HG03103 (cell line): ENCODE measurements at regions not wholly inside any gene's neighbourhood (a gene's known extent, or its start where the extent isn't known, plus 50 kb on each side); places are given as distances from the start of the nearest gene placed in this dataset.
A peak's percentile ranks its signal among the peaks of the same experiment; 100 is the strongest.
"Not testable (repeated sequence)": the region's sequence is repeated elsewhere in the genome, so short reads cannot be mapped to it uniquely, and the experiment has no call there.

Experiments used
- ATAC-seq: cut with Tn5 transposase; IDR thresholded peaks from one replicate; pipeline ENCODE4 v1.9.1; 2021; ENCODE audit warnings: low read depth; ENCODE audit not compliant: unreplicated experiment

DNA sequence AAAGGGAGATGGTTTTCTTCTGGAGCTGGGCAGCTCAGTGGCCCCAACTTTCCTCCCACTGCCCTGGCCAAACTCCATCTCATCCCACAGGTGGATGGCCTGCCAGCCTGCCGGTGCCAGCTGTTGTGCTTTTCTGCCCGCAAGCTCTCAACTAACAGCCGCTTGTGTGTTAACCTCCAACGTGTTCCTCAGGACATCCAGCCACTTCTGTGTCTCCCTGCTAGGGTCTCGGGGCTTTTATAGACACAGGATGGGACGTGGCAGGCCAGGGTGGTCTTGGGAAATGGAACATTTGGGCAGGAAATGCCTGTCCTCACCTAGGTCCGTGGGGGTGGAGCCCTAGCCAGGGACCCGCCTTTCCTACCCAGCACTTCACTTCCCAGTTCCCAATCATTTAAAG is 171.1 kb upstream of the RGS17 start:
- ATAC-seq = no peak

DNA sequence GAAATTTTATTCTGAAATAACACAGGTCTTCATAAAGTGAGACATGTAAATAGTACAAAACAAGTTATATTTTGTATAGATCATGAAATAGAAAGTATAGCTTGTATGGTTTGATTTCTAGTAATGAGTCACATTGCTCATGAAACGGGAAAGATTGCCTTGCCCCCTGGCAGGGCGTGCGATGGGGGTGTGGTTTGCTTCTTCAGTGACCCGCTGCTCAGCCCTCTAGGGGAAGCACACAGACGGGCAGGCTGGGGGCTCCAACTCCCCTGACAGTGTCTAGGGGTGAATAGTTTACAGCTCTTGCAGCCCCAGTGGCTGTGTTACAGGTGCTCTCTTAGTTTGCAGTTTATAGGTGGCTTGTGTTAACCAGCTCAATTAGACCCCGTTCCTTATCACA is 170.5 kb upstream of the RGS17 start:
- ATAC-seq = no peak

DNA sequence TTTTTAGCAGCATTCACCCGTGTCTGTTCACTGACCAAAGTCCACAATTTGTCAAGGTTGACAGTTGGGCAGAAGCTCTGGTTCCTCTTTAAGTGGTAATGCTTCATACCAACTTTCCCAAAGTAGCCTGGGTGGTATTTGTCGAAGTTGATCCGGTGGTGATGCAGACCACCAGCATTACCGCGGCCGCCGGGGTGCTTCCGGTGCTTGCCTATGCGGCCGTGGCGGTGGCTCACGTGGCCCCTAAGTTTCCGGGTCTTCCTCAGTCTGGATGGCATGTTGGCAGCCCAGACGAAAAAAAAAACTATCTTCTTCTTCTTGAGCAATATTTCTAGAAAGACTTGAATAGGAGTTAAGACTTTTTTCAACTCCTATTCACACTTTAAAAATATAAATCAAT is 151.4 kb upstream of the RGS17 start:
- ATAC-seq = not testable (repeated sequence)

DNA sequence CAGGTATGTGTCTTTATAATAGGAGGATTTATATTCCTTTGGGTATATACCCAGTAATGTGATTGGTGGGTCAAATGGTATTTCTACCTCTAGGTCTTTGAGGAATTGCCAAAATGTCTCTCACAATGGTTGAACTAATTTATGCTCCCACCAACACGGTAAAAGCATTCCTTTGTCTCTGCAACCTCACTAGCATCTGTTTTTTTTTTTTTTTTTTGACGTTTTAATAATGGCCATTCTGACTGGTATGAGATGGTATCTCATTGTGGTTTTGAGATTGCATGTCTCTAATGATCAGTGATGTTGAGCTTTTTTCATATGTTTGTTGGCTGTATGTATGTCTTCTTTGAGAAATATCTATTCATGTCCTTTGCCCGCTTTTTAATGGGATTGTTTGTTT is 144.9 kb upstream of the RGS17 start:
- no peak for ATAC-seq

DNA sequence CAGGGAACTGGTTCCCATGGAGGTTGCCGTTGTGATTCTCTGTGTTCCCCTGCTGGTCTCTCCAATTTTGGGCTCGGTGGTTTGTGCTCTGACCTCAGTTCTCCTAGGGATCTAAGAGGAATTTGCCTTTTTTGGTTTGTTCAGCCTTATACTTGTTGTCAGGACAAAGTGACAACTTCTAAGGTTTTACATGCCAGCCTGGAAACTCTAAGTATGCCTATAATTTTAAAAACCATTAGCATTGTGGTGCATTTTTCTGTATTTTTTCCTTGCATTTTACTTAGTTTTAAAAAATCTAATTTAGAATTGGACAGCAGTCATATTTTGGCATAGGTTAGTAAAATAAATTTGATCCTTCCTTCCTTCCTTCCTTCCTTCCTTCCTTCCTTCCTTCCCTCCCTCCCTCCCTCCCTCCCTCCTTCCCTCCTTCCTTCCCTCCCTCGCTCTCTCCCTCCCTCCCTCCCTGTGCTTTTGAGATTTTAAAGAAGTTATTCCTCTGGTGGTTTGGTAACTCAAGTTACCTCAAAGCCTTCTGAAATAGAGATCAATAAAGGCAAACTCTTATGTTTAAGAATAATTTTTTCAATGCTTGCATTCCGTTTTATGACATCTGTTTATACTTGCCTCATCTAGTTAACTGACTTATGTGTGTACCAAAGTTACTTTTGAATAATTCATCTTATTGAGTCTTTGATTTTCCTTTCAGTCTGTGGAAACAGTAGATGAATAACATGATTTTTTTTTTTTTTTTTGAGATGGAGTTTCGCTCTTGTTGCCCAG is 141.3 kb upstream of the RGS17 start:
- no peak for ATAC-seq

DNA sequence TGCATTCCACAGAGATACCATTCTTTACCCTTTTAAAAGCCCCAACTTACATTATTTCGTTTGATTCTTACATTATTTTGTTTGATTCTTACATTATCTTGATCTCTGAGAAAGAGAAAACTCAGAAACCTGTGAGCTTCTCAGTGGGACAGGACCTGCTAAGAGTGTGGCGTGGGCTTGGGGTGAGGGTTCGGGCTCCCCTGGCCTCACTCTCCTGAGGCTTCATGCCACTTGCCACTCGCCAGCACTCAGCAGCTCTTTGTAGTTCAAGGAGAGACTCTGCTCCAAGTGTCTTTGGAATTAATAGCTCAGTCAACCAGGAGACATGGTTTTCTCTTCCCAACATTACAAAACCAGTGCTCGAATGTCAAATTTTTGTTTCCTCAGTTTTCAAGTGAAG is 132.4 kb upstream of the RGS17 start:
- ATAC-seq = no peak

DNA sequence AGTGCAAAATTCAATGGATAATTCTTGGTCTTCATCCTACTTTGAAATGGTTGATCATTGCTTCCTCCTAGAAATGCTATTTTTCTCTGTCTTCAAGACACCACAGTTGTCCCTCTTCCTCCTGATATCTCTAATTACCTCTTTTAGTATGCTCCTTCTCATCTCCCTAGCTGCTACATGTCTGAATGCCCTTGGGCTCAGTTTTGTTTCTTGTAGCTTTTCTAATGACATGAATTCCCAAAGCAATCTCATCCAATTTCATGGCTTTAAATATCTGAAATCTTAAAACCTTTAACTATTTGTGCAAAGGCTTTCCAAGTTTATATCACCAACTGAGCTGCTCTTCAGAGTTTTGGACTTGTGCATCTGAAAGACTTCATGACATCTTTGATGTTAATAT is 120.2 kb upstream of the RGS17 start:
- no peak for ATAC-seq

DNA sequence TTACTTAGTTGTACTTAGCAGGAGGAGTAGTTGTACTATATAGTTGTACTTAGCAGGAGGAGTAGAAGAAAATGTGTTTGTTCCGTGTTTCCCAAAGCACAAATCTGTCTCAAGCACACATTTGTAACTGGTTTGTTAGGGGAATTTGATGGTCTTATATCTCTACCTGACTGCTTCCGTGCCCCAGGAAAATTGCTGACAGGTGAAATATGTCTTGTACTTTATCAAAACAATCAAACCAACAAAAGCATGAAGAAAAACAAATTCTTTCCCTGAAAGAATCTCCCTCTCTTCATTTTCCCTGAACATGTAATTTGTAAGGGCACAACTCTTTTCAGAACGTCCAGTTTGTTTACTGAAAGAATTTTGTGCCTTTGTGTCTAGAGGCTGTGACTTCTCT is 106.6 kb upstream of the RGS17 start:
- ATAC-seq = no peak

DNA sequence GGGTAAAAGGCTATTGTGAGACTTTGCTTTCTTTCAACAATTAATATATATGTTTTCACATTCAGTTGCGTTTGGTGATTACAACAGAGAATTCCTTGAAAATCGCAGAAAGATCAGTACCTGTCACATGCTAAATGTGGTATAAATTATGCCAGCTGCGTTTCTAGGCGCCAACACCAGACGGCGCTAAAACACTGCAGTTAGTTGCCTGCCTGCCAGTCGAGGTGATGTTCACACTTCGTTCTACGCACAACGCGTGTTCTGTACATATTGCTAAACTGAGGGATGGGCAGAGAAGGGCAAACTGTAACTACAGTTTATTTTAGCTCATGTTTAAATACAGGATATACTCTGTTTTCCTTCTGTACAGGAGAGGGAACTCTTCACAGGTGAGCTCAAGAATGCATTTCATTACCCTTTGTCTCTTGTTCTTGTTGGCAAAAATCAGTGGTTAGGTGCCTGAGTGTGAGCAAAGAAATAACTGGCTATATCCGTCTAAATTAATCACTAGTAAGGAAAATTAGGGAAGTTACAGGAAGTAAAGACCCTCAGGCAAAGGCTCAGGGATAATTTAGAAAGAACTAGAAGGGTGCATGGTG is 100.1 kb upstream of the RGS17 start:
- peak; percentile 59 for ATAC-seq

DNA sequence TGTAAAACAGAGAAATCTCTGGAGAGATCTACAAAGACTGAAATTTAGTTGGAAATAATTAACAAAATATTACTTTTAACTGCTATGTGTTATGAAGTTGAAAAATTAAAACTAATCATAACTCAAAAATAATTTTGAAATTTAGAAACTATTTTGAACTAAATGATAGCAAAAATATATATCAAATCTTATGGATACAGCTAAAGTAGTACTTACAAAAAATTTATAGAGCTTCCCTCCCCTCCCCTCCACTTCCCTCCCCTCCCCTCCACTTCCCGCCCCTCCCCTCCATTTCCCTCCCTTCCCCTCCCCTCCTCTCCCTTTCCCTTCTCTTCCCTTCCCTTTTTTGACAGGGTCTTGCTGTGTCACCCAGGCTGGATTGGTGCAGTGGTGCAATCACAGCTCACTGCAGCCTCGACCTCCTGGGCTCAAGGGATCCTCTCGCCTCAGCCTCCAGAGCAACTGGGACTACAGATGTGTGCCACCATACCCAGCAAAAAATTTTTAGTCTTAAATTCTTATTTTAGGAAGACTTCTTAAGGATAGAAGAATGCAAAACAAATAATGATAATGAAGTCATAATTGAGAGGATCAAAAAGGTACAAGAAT is 87.2 kb upstream of the RGS17 start:
- ATAC-seq = no peak

DNA sequence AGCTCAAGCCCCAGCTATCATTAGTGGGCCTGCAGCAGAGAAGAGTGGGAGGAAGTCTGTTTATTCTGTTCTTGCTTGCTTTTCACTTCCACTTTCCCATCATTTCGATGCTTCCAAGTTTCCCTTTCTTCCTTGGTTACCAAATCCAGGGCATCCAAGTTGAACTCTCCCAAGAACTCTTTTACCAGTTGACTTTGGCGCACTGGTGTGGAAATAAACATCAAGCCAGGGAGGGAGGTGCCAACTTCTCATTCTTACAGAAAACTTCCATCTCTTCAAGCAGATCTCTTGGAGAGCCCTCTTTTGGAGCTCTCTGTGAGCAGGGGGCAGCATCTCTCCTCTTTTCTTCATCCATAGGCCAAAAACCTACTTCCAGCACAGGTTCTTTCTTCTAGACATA is 85.7 kb upstream of the RGS17 start:
- no peak for ATAC-seq

DNA sequence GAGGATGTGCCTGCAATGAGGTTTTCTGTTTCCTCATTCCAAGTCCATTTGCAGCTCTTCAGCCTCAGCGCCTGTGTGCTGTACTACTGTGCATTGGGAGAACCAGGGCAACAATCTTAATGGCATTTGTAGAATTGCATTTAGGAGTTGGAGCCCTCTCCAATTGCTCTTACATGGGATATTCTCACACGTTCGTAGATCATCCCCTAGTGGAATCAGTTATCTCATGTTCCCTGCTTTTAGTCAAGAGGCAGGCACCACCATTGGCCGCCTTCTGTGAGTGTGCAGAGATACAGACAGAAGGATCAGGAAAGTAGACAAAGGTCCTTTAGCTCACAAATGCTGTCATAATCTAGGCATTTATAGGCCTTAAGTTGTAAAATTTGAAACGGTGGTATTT is 84.2 kb upstream of the RGS17 start:
- ATAC-seq = no peak

DNA sequence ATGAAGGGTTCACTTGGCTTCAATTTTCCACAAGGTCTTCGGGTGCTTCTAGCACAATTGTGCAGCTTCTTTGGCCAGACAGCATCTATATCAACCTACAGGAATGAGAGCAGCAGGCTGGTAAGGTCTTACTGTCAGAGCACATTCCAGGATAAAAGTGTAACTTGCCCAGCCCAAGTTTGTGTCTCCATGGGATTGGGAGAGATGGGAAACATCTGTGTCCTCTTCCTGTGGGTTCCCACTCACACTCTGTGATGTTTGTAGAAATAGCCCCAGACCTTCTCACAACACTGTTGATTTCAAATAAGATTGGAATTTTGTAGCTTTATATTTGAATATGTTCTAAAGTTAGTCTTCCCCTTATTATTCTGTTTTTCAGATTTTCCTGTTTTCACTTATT is 83.4 kb upstream of the RGS17 start:
- ATAC-seq = no peak

DNA sequence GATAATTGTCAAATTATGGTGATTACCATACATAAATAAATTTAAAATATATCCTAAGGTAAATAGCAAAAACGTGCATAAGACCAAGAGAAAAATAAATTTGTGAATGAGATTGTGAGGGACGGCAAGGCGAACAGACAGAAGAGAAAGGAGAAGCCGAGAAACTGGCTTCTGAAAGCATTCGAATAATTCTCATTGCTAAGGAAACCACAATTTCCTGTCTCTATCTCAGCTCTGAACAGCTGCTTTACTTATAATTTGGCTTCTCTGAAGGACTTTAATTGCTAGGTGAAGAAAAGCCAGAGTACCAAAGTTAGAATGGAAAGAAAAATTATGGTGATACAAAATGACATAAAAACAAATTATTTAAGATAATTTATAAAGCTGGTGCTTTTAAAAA is 79.0 kb upstream of the RGS17 start:
- peak; percentile 85 for ATAC-seq

DNA sequence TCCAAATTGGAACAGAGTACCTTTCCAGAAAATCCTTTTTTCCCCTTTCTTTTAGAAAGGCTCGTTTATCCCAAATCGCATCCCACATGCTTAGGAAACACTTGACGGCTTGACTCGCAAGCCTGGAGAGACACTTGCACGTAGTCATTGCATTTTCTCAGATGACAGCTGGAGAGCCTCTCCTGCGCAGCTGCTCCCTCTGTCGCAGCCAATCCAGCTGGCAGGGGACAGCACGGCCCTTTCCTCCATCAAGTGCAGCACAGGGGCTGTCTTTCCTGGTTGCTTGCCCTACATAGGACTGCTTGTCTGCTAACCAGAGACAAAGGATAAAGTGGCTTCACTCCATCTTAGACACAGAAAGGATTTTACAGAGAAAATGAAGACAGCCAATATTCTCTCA is 77.6 kb upstream of the RGS17 start:
- no peak for ATAC-seq

DNA sequence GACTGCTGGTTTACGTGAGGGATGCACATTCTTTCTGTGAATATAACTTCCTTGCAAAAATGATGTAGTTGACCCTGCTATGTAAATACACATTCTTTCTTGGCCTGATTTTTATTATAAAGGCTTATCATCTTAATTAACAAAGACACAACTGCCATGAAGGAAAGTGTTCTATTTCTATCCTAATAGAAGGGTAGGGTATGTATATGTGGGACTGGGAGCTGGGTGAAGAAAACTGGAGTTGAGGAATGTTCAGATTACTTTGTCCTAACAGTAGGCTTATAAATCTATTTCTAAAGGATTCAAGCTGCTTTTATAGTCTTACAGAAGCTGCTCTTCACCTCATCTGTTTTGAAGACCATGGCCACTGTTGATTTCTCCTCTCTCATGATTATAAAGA is 76.5 kb upstream of the RGS17 start:
- no peak for ATAC-seq

DNA sequence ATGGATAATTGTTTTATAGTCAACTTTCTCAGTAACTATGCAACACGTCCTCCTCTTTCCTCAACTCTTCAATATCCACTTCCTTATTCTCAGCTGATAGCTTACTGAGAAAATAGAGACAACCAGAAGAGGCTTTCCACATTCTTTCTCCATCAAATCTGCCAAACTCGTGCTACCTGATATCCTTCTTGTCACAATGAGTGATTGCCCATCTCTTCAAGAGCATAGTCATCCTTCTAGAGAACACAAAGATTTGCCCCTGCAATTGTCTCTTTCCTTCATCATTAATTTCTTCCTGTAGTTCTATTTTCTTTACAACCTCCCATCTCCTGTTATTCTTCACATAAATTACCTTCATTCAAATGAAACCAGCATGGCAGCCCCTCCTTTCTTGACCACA is 75.9 kb upstream of the RGS17 start:
- ATAC-seq = no peak

DNA sequence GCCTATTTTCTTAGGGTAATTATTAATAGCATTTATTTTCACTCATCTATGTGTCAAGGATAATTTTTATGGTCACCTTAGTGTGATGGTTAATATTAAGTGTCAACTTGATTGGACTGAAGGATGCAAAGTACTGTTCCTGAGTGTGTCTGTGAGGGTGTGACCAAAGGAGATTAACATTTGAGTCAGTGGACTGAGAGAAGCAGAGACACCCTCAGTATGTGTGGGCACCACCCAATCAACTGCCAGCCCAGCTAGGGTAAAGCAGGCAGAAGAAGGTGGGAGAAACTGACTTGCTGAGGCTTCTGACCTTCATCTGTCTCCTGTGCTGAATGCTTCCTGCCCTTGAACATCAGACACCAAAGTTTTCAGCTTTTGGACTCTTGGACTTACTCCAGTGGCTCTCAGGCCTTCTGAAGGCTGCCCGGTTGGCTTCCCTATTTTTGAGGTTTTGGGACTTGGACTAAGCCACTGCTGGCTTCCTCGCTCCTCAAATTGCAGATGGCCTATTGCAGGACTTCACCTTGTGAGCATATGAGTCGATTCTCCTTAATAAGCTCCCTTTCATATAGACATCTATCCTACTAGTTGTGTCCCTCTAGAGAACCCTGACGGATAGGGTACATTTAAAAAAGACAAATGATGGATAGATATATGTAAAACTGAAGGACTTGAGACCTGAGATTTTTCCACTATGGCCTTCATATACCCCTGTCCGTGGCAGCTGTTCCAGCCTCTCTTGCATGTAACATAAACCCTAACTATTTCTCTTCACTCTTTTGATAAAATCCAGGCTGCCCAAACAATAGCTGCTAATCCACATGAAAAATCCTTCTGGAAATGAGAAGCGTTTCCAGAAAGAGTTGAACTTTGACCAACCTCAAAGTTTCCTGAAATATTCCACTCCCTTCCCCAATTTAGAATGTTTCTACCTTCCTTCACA is 62.1 kb upstream of the RGS17 start:
- ATAC-seq = no peak

DNA sequence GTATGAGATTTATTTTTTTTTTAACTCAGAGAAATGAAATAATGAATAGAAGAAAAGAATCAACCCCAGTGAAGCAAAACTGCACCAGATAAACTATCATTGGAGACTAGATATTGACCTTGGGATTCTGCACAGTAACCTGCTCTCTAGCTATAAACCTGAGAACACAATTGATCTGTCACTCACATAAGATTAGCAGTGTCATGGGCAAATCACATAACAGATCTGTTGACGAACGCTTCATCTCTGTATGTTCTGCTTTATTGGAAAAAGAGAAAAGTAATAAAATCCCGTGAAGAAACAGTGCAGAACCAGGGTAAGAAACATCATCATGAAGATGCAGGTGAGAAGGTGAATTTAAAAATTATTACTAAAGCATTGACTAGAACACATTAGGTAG is 52.8 kb upstream of the RGS17 start:
- no peak for ATAC-seq
